KMS-11 (cell line): ENCODE measurements at regions not wholly inside any gene's neighbourhood (a gene's known extent, or its start where the extent isn't known, plus 50 kb on each side); places are given as distances from the start of the nearest gene placed in this dataset.

ENCODE experiments used
- H2AFZ ChIP-seq: fragments of 200-600 bp; sonication (generic); 2 replicates; pipeline ENCODE4 v1.6.1; 2016; ENCODE audit warnings: antibody characterized with exemption, mixed run types, low read depth
- H3K27ac ChIP-seq: fragments of 200-600 bp; sonication (generic); 2 replicates; pipeline ENCODE4 v1.6.1; 2016; ENCODE audit warnings: mild to moderate bottlenecking, mixed run types
- H3K27me3 ChIP-seq: fragments of 200-600 bp; sonication (generic); 2 replicates; pipeline ENCODE4 v1.6.1; 2017; ENCODE audit warnings: mild to moderate bottlenecking, low read depth, mixed run types, moderate library complexity; ENCODE audit not compliant: insufficient read depth
- H3K36me3 ChIP-seq: fragments of 200-600 bp; sonication (generic); 2 replicates; pipeline ENCODE4 v1.6.1; 2017; ENCODE audit warnings: mild to moderate bottlenecking, mixed run types; ENCODE audit not compliant: insufficient read depth
- H3K4me1 ChIP-seq: fragments of 200-600 bp; sonication (generic); 2 replicates; pipeline ENCODE4 v1.6.1; 2016; ENCODE audit warnings: mild to moderate bottlenecking, low read depth, mixed run types; ENCODE audit not compliant: poor library complexity, severe bottlenecking
- H3K4me2 ChIP-seq: fragments of 200-600 bp; sonication (generic); 2 replicates; pipeline ENCODE4 v1.7.0; 2016; ENCODE audit warnings: mild to moderate bottlenecking, mixed run types
- H3K4me3 ChIP-seq: fragments of 200-600 bp; sonication (generic); IDR thresholded peaks from 2 replicates; pipeline ENCODE4 v1.6.1; 2017; ENCODE audit warnings: low read depth, low read length, mixed read lengths; ENCODE audit not compliant: insufficient read depth
- H3K79me2 ChIP-seq: fragments of 200-600 bp; sonication (generic); 2 replicates; pipeline ENCODE4 v1.6.1; 2016; ENCODE audit warnings: low read depth, mixed run types; ENCODE audit not compliant: insufficient read depth
- H3K9ac ChIP-seq: fragments of 200-600 bp; sonication (generic); 2 replicates; pipeline ENCODE4 v1.6.1; 2016; ENCODE audit warnings: mild to moderate bottlenecking, mixed run types
- H4K20me1 ChIP-seq: fragments of 200-600 bp; sonication (generic); 2 replicates; pipeline ENCODE4 v1.6.1; 2016; ENCODE audit warnings: mild to moderate bottlenecking, mixed run types; ENCODE audit not compliant: insufficient read depth
- TF ChIP-seq, protein P1 (sequence below): fragments of 200-600 bp; sonication (generic); conservative IDR thresholded peaks from 2 replicates; pipeline ENCODE4 v1.6.1; 2017; ENCODE audit warnings: low read depth, mild to moderate bottlenecking, antibody characterized with exemption, low read length, moderate library complexity, mixed read lengths

- H3K4me1 ChIP-seq, result no peaks in the 10 kb centered on the region
- no peaks in the 10 kb centered on the region for H3K27me3 ChIP-seq
- no peak overlapping the region for H3K4me2 ChIP-seq
- no peak overlapping the region for H3K27ac ChIP-seq
- H3K4me3 ChIP-seq, result no peak overlapping the region
- H2AFZ ChIP-seq, result no peak overlapping the region
- H3K79me2 ChIP-seq, result no peaks in the 10 kb centered on the region
- H3K9ac ChIP-seq, result no peak overlapping the region
- TF ChIP-seq, protein P1, sequence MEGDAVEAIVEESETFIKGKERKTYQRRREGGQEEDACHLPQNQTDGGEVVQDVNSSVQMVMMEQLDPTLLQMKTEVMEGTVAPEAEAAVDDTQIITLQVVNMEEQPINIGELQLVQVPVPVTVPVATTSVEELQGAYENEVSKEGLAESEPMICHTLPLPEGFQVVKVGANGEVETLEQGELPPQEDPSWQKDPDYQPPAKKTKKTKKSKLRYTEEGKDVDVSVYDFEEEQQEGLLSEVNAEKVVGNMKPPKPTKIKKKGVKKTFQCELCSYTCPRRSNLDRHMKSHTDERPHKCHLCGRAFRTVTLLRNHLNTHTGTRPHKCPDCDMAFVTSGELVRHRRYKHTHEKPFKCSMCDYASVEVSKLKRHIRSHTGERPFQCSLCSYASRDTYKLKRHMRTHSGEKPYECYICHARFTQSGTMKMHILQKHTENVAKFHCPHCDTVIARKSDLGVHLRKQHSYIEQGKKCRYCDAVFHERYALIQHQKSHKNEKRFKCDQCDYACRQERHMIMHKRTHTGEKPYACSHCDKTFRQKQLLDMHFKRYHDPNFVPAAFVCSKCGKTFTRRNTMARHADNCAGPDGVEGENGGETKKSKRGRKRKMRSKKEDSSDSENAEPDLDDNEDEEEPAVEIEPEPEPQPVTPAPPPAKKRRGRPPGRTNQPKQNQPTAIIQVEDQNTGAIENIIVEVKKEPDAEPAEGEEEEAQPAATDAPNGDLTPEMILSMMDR, result no peak
- H4K20me1 ChIP-seq, result no peaks in the 10 kb centered on the region
- H3K36me3 ChIP-seq, result no peaks in the 10 kb centered on the region
Measured at GRCh38 chr6:10219510-10219909, 195.4 kb downstream of the TFAP2A start.

- TF ChIP-seq, protein P1, result no peak
- H3K79me2 ChIP-seq, result no peaks in the 10 kb centered on the region
- H3K4me3 ChIP-seq, result no peak overlapping the region
- no peaks in the 10 kb centered on the region for H4K20me1 ChIP-seq
- no peak overlapping the region for H2AFZ ChIP-seq
- no peaks in the 10 kb centered on the region for H3K4me1 ChIP-seq
- no peaks in the 10 kb centered on the region for H3K27me3 ChIP-seq
- H3K4me2 ChIP-seq, result no peak overlapping the region
- H3K36me3 ChIP-seq, result no peaks in the 10 kb centered on the region
- no peak overlapping the region for H3K27ac ChIP-seq
- no peak overlapping the region for H3K9ac ChIP-seq
Measured at GRCh38 chr6:10217111-10217510, 197.8 kb downstream of the TFAP2A start.

DNA sequence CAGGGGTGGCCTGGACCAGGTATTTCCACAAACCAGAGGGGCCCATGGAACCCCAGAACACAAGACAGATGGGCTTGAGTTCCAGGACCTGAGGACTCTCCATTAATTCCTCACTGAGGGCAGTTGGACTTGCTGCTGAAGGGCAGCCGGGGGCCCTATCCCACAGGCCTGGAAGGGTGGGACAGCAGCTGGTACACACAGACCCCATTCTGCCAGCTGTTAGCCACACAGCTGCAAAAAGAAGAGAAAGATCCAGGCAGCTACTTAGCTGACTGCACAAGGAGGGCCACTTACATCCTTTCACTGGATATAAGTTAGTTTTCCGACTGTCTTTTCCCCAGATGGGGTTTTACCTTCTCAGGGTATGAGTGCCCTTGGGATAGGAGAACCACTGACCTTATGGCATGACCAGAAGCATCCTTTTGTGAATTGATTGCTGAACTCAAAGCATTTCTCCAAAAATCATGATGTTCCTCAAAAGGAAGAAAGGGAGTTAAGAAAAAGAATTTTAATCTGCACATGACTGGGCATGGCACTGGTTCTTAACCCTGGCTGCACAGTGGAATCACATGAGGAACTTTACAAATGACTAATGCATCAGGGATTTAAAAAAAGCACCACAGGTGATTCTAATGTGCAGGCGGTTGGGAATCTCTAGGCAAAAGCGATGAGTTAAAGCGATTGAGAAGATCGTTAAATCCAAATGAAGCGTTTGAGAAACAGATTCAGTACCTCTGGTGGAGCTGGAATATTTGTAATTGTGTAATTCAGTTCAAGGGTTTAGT is 199.4 kb downstream of the TFAP2A start:
- no peaks in the 10 kb centered on the region for H3K4me1 ChIP-seq
- no peaks in the 10 kb centered on the region for H3K79me2 ChIP-seq
- H3K4me3 ChIP-seq, result no peak overlapping the region
- H3K36me3 ChIP-seq, result no peaks in the 10 kb centered on the region
- no peak overlapping the region for H3K4me2 ChIP-seq
- H3K9ac ChIP-seq, result no peak overlapping the region
- H3K27me3 ChIP-seq, result no peaks in the 10 kb centered on the region
- H4K20me1 ChIP-seq, result no peaks in the 10 kb centered on the region
- no peak overlapping the region for H2AFZ ChIP-seq
- no peak overlapping the region for H3K27ac ChIP-seq
- TF ChIP-seq, protein P1, result no peak

DNA sequence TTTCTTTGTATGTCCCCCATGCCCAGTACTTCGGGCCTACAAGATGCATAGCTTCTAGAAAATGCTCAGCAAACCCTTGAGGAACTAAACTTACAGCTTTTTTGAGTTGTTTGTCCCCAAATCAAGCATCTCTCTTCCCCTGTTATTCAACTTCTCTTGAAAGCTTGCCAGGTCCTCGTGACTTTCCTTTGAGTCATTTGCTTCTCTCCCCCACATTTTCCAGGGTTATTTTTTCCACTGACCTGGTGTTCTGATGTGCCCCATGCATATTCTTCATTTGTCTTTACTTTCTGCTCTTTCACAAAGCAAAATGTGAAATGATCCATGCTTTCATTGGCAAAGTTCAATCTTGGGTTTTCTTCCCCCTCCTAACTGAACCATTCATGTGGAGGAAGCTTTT is 204.8 kb downstream of the TFAP2A start:
- no peak overlapping the region for H3K4me2 ChIP-seq
- H4K20me1 ChIP-seq, result no peaks in the 10 kb centered on the region
- H3K27ac ChIP-seq, result no peak overlapping the region
- H3K27me3 ChIP-seq, result no peaks in the 10 kb centered on the region
- TF ChIP-seq, protein P1, result no peak
- no peaks in the 10 kb centered on the region for H3K4me1 ChIP-seq
- H3K9ac ChIP-seq, result no peak overlapping the region
- no peaks in the 10 kb centered on the region for H3K79me2 ChIP-seq
- no peaks in the 10 kb centered on the region for H3K36me3 ChIP-seq
- no peak overlapping the region for H2AFZ ChIP-seq
- H3K4me3 ChIP-seq, result no peak overlapping the region
